22Rv1 (cell line): ENCODE measurements at regions not wholly inside any gene's neighbourhood (a gene's known extent, or its start where the extent isn't known, plus 50 kb on each side); places are given as distances from the start of the nearest gene placed in this dataset.

Source experiments
- ZFX ChIP-seq: fragments of 450-650 bp; IDR thresholded peaks from 2 replicates; pipeline ENCODE4 v1.6.1; 2017; ENCODE audit warnings: antibody characterized with exemption, borderline replicate concordance
- TF ChIP-seq, protein P1 (sequence below): fragments of 450-650 bp; IDR thresholded peaks from 2 replicates; pipeline ENCODE4 v1.5.1; 2017; ENCODE audit warnings: mild to moderate bottlenecking

DNA sequence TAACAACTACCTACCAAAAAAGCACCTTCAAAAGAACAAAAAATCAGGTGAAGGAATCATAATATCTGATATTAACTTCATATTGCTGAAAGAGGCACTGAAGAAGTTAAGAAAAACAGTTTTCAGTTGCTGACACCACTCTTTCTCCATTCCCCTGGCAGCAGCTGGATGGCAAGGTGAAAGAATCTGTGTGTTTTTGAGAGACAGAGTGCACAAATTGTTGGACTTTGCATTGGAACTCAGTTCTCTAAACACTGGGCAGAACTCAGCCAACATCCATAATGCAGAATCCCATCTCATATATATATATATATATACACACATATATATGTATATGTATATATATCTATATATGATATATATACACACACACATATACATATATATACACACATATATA lies 408.3 kb upstream of the MAGEC2 start:
- TF ChIP-seq, protein P1, sequence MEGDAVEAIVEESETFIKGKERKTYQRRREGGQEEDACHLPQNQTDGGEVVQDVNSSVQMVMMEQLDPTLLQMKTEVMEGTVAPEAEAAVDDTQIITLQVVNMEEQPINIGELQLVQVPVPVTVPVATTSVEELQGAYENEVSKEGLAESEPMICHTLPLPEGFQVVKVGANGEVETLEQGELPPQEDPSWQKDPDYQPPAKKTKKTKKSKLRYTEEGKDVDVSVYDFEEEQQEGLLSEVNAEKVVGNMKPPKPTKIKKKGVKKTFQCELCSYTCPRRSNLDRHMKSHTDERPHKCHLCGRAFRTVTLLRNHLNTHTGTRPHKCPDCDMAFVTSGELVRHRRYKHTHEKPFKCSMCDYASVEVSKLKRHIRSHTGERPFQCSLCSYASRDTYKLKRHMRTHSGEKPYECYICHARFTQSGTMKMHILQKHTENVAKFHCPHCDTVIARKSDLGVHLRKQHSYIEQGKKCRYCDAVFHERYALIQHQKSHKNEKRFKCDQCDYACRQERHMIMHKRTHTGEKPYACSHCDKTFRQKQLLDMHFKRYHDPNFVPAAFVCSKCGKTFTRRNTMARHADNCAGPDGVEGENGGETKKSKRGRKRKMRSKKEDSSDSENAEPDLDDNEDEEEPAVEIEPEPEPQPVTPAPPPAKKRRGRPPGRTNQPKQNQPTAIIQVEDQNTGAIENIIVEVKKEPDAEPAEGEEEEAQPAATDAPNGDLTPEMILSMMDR = no peak
- no peak for TF ChIP-seq ZFX
